CD4-positive, alpha-beta T cell (primary cell): ENCODE measurements at regions not wholly inside any gene's neighbourhood (a gene's known extent, or its start where the extent isn't known, plus 50 kb on each side); places are given as distances from the start of the nearest gene placed in this dataset.

Experiments used
- ATAC-seq: fragments of 200-7000 bp; cut with Tn5 transposase; one replicate; pipeline ENCODE4 v1.10.0; 2022; ENCODE audit warnings: mild to moderate bottlenecking; ENCODE audit not compliant: poor library complexity
- CTCF ChIA-PET: fragments of 350-600 bp; sonication (Branson Sonifier 250); formaldehyde crosslinking; loops from one replicate; lab custom pipeline; 2021; ENCODE audit warnings: antibody characterized with exemption, inconsistent platforms; lab: Charles Lee
- POLR2A ChIA-PET: fragments of 350-600 bp; sonication (Branson Sonifier 250); formaldehyde crosslinking; loops from one replicate; lab custom pipeline; 2021; ENCODE audit warnings: antibody characterized with exemption, inconsistent platforms; lab: Charles Lee
- DNase-seq, 14 experiments: peaks; one replicate each; pipeline ENCODE4 v3.0.0-alpha.2; 2013 to 2020; ENCODE audit warnings: mixed read lengths in 2 of 14
- H3K27ac ChIP-seq, 2 donors: one replicate each; pipeline versions ENCODE4 v1.5.1 to v1.7.0; 2013; ENCODE audit warnings: low read length in 2 of 2, low read depth in 1 of 2, mild to moderate bottlenecking in 1 of 2
- H3K27me3 ChIP-seq, 2 experiments: 1 replicate in 1 of 2; 2 replicates in 1 of 2; pipeline versions ENCODE4 v1.6.1 to v1.7.0; 2013; ENCODE audit warnings: low read length in 2 of 2, control low read depth in 1 of 2, mild to moderate bottlenecking in 1 of 2, moderate library complexity in 1 of 2; ENCODE audit not compliant: insufficient read depth in 2 of 2, control insufficient read depth in 1 of 2
- H3K36me3 ChIP-seq: one replicate; pipeline ENCODE4 v1.6.1; 2013; ENCODE audit warnings: low read length, control low read depth; ENCODE audit not compliant: insufficient read depth
- H3K4me1 ChIP-seq: one replicate; pipeline ENCODE4 v1.6.1; 2013; ENCODE audit warnings: low read length, control low read depth; ENCODE audit not compliant: insufficient read depth
- H3K4me3 ChIP-seq: one replicate; pipeline ENCODE4 v1.5.1; 2013; ENCODE audit warnings: mild to moderate bottlenecking, low read length, moderate library complexity
- H3K9me3 ChIP-seq, 2 experiments: 1 replicate in 1 of 2; 2 replicates in 1 of 2; pipeline versions ENCODE4 v1.6.1 to v1.7.0; 2013; ENCODE audit warnings: low read length in 2 of 2, mild to moderate bottlenecking in 2 of 2, control low read depth in 1 of 2, moderate library complexity in 1 of 2; ENCODE audit not compliant: control insufficient read depth in 1 of 2, insufficient read depth in 1 of 2
- H3K27ac Mint-ChIP-seq: one replicate; pipeline ENCODE4 v1.8.0; 2020; ENCODE audit warnings: mixed read lengths
- H3K27me3 Mint-ChIP-seq: one replicate; pipeline ENCODE4 v1.8.0; 2021; ENCODE audit warnings: mixed read lengths
- H3K36me3 Mint-ChIP-seq: one replicate; pipeline ENCODE4 v1.8.0; 2021; ENCODE audit warnings: low read depth, mixed read lengths
- H3K4me1 Mint-ChIP-seq: one replicate; pipeline ENCODE4 v1.8.0; 2021; ENCODE audit warnings: low read depth, mixed read lengths
- H3K4me3 Mint-ChIP-seq: one replicate; pipeline ENCODE4 v1.8.0; 2020; ENCODE audit warnings: mild to moderate bottlenecking, mixed read lengths
- H3K9me3 Mint-ChIP-seq: one replicate; pipeline ENCODE4 v1.8.0; 2020; ENCODE audit warnings: mixed read lengths
- CTCF ChIP-seq: fragments of 200-600 bp; IDR thresholded peaks from one replicate; pipeline ENCODE4 v1.8.0; 2022; ENCODE audit warnings: antibody characterized with exemption, mild to moderate bottlenecking
- intact Hi-C, 2 experiments: fragments of 100-400 bp; cut with DNase I in 1 of 2; cut with micrococcal nuclease in 1 of 2; formaldehyde crosslinking; loops; one replicate each; pipeline versions ENCODE4 v1.15.1 to v1.9.0; 2023 to 2025; cut with DNase I, micrococcal nuclease

- no peaks in the 10 kb centered on the region for H3K27me3 ChIP-seq
- CTCF ChIA-PET = no interaction called here
- no peak for TF ChIP-seq CTCF
- H3K27ac ChIP-seq = no peak overlapping the region
- Mint-ChIP-seq H3K27me3 (no peaks in the 10 kb centered on the region), H3K9me3 (peaks cover 3% of the 10 kb centered on the region), H3K4me3 (no peak overlapping the region), H3K4me1 (no peaks in the 10 kb centered on the region), H3K27ac (no peak overlapping the region), H3K36me3 (peaks cover 4% of the 10 kb centered on the region)
- intact Hi-C loops = no loop called here
- no peaks in the 10 kb centered on the region for H3K36me3 ChIP-seq
- H3K9me3 ChIP-seq = peaks cover 0 to 22% of the 10 kb centered on the region in 2 experiments
- DNase-seq = no peak
- H3K4me1 ChIP-seq = no peaks in the 10 kb centered on the region
- H3K4me3 ChIP-seq = no peak overlapping the region
- POLR2A ChIA-PET = no interaction called here
- no peak for ATAC-seq
Measured at GRCh38 chr12:38016602-38017001, 300.0 kb upstream of the ALG10B start.

GRCh38 chr12:38025916-38026315, 290.7 kb upstream of the ALG10B start:
- intact Hi-C loops = no loop called here
- CTCF ChIA-PET = no interaction called here

GRCh38 chr12:38053113-38053512, 263.5 kb upstream of the ALG10B start:
- Mint-ChIP-seq H3K9me3 (peaks cover 19% of the 10 kb centered on the region), H3K4me1 (no peaks in the 10 kb centered on the region)

More at GRCh38 chr12:38025916-38026315, 290.7 kb upstream of the ALG10B start:
- no peaks in the 10 kb centered on the region for H3K27me3 Mint-ChIP-seq
- H3K27ac Mint-ChIP-seq = no peak overlapping the region
- ATAC-seq (no peak), DNase-seq (no peak)
- H3K4me3 Mint-ChIP-seq = no peak overlapping the region
- no peak for TF ChIP-seq CTCF
- POLR2A ChIA-PET = no interaction called here
- no peaks in the 10 kb centered on the region for H3K27me3 ChIP-seq
- peaks cover 6% of the 10 kb centered on the region for H3K9me3 Mint-ChIP-seq
- H3K27ac ChIP-seq = no peak overlapping the region
- H3K36me3 ChIP-seq = no peaks in the 10 kb centered on the region
- H3K9me3 ChIP-seq = peaks cover 0 to 8% of the 10 kb centered on the region in 2 experiments
- no peak overlapping the region for H3K4me3 ChIP-seq
- H3K36me3 Mint-ChIP-seq = no peaks in the 10 kb centered on the region
- H3K4me1 ChIP-seq = no peaks in the 10 kb centered on the region
- H3K4me1 Mint-ChIP-seq = no peaks in the 10 kb centered on the region

More at GRCh38 chr12:38053113-38053512, 263.5 kb upstream of the ALG10B start:
- Mint-ChIP-seq H3K4me3 (no peak overlapping the region), H3K36me3 (no peaks in the 10 kb centered on the region), H3K27ac (no peak overlapping the region), H3K27me3 (no peaks in the 10 kb centered on the region)
- ChIA-PET CTCF (no interaction called here), POLR2A (no interaction called here)
- Histone ChIP-seq H3K4me1 (no peaks in the 10 kb centered on the region), H3K36me3 (no peaks in the 10 kb centered on the region), H3K27me3 (no peaks in the 10 kb centered on the region), H3K27ac (no peak overlapping the region), H3K4me3 (no peak overlapping the region), H3K9me3 (peaks cover 3 to 57% of the 10 kb centered on the region in 2 experiments)
- TF ChIP-seq CTCF = no peak
- no peak for DNase-seq
- no peak for ATAC-seq
- intact Hi-C loops = no loop called here
